ENCODE measurements at regions not wholly inside any gene's neighbourhood (a gene's known extent, or its start where the extent isn't known, plus 50 kb on each side); places are given as distances from the start of the nearest gene placed in this dataset.

- in situ Hi-C loops (cut with MboI; ENCODE audit: low pct_unique_long_range_greater_than_20kb, low sequenced_read_pairs, unreplicated experiment): no loop called here
- DNase-seq (ENCODE audit: low spot score): no peak
- no peak for TF ChIP-seq CTCF (IDR thresholded peaks at IDR 0.05; ENCODE audit: extremely low read depth, insufficient read depth, missing control alignments)
Measured at GRCh38 chr12:127310548-127310947, 956.4 kb upstream of the TMEM132C start.

GRCh38 chr12:127311720-127312364 lies 955.1 kb upstream of the TMEM132C start:
- in situ Hi-C loops (cut with MboI; ENCODE audit: low pct_unique_long_range_greater_than_20kb, low sequenced_read_pairs, unreplicated experiment): no loop called here

GRCh38 chr12:127324681-127325080 lies 942.3 kb upstream of the TMEM132C start:
- TF ChIP-seq CTCF (IDR thresholded peaks at IDR 0.05; ENCODE audit: extremely low read depth, insufficient read depth, missing control alignments): no peak
- DNase-seq (ENCODE audit: low spot score): no peak
- in situ Hi-C loops (cut with MboI; ENCODE audit: low pct_unique_long_range_greater_than_20kb, low sequenced_read_pairs, unreplicated experiment): no loop called here

More at GRCh38 chr12:127311720-127312364, 955.1 kb upstream of the TMEM132C start:
- DNase-seq (ENCODE audit: low spot score): no peak
- no peak for TF ChIP-seq CTCF (IDR thresholded peaks at IDR 0.05; ENCODE audit: extremely low read depth, insufficient read depth, missing control alignments)

GRCh38 chr12:127327986-127328385 lies 939.0 kb upstream of the TMEM132C start:
- in situ Hi-C loops (cut with MboI; ENCODE audit: low pct_unique_long_range_greater_than_20kb, low sequenced_read_pairs, unreplicated experiment): no loop called here
- no peak for TF ChIP-seq CTCF (IDR thresholded peaks at IDR 0.05; ENCODE audit: extremely low read depth, insufficient read depth, missing control alignments)
- no peak for DNase-seq (ENCODE audit: low spot score)

GRCh38 chr12:127328867-127329266 lies 938.1 kb upstream of the TMEM132C start:
- in situ Hi-C loops (cut with MboI; ENCODE audit: low pct_unique_long_range_greater_than_20kb, low sequenced_read_pairs, unreplicated experiment): no loop called here
- no peak for TF ChIP-seq CTCF (IDR thresholded peaks at IDR 0.05; ENCODE audit: extremely low read depth, insufficient read depth, missing control alignments)
- no peak for DNase-seq (ENCODE audit: low spot score)

GRCh38 chr12:127334365-127334764 lies 932.6 kb upstream of the TMEM132C start:
- in situ Hi-C loops (cut with MboI; ENCODE audit: low pct_unique_long_range_greater_than_20kb, low sequenced_read_pairs, unreplicated experiment): no loop called here
- TF ChIP-seq CTCF (IDR thresholded peaks at IDR 0.05; ENCODE audit: extremely low read depth, insufficient read depth, missing control alignments): no peak
- no peak for DNase-seq (ENCODE audit: low spot score)

All from GM13977 (cell line).